ENCODE measurements at regions not wholly inside any gene's neighbourhood (a gene's known extent, or its start where the extent isn't known, plus 50 kb on each side); places are given as distances from the start of the nearest gene placed in this dataset.

- TF ChIP-seq CTCF (IDR thresholded peaks at IDR 0.05; ENCODE audit: low read depth, low read length) (no peak), POLR2A (IDR thresholded peaks at IDR 0.05; ENCODE audit: extremely low read depth, insufficient read length) (no peak), MAX (IDR thresholded peaks at IDR 0.05; ENCODE audit: low read depth, low read length) (no peak)
Observed at GRCh38 chr5:58076483-58077257, 383.2 kb downstream of the PLK2 start.
